Renal cortex interstitium (tissue), 11 donors: ENCODE measurements at regions not wholly inside any gene's neighbourhood (a gene's known extent, or its start where the extent isn't known, plus 50 kb on each side); places are given as distances from the start of the nearest gene placed in this dataset.

Experiments used
- DNase-seq, 11 donors: peaks; one replicate each; pipeline ENCODE4 v3.0.0-alpha.2; 2013; ENCODE audit warnings: low read depth in 9 of 11, low spot score in 4 of 11; ENCODE audit errors: extremely low read depth in 1 of 11

GRCh38 chr4:54359919-54360650 lies 131.0 kb downstream of the PDGFRA start:
- no peak for DNase-seq

GRCh38 chr4:54363037-54363436 lies 133.9 kb downstream of the PDGFRA start:
- DNase-seq = no peak

GRCh38 chr4:54365691-54366090 lies 136.6 kb downstream of the PDGFRA start:
- no peak for DNase-seq

- no peak for DNase-seq
These were observed 138.0 kb downstream of the PDGFRA start for GRCh38 chr4:54367059-54367458.

GRCh38 chr4:54368281-54369265 lies 139.5 kb downstream of the PDGFRA start:
- no peak for DNase-seq

GRCh38 chr4:54371173-54371572 lies 142.1 kb downstream of the PDGFRA start:
- DNase-seq = no peak

- DNase-seq = no peak
These were observed 143.9 kb downstream of the PDGFRA start for GRCh38 chr4:54372951-54373350.

GRCh38 chr4:54373718-54374210 lies 144.7 kb downstream of the PDGFRA start:
- DNase-seq = no peak

GRCh38 chr4:54378461-54378860 lies 149.4 kb downstream of the PDGFRA start:
- no peak for DNase-seq

- no peak for DNase-seq
These were observed 155.1 kb downstream of the PDGFRA start for GRCh38 chr4:54384152-54384551.

- DNase-seq = no peak
These were observed 155.5 kb downstream of the PDGFRA start for GRCh38 chr4:54384563-54384962.

GRCh38 chr4:54386042-54386669 lies 157.1 kb downstream of the PDGFRA start:
- DNase-seq = no peak

GRCh38 chr4:54386693-54387092 lies 157.6 kb downstream of the PDGFRA start:
- DNase-seq = no peak

GRCh38 chr4:54390670-54391069 lies 161.6 kb downstream of the PDGFRA start:
- no peak for DNase-seq

GRCh38 chr4:54391104-54391503 lies 162.0 kb downstream of the PDGFRA start:
- DNase-seq = no peak

GRCh38 chr4:54392479-54392878 lies 163.4 kb downstream of the PDGFRA start:
- no peak for DNase-seq

- no peak for DNase-seq
These were observed 164.2 kb downstream of the PDGFRA start for GRCh38 chr4:54393243-54393642.

GRCh38 chr4:54395013-54395527 lies 166.0 kb downstream of the PDGFRA start:
- DNase-seq = no peak

- DNase-seq = no peak
These were observed 171.1 kb downstream of the PDGFRA start for GRCh38 chr4:54400188-54400587.
